ENCODE measurements at regions not wholly inside any gene's neighbourhood (a gene's known extent, or its start where the extent isn't known, plus 50 kb on each side); places are given as distances from the start of the nearest gene placed in this dataset.

DNA sequence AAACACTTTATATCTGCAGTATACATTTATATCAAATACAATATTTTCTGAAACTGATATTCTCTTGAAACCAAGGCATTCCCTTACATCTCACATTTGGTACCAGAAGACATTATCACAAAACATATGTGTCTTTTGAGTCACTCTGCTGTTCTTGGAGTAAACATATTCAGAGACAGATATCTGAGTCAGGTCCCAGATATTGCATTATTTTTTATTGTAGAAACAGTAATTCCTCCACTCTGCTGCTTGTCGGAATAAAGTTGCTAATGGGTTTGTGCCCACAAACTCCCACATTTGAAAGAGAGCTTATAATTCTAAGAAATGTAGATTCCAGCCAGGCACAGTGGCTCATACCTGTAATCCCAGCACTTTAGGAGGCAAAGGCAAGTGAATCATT is 261.1 kb upstream of the DAPK1 start:
- Histone ChIP-seq H4K20me1 (ENCODE audit: control insufficient read depth, extremely low read depth, insufficient read depth, low read length) (no peaks in the 10 kb centered on the region), H3K36me3 (ENCODE audit: control insufficient read depth in 2 of 2, extremely low read depth in 1 of 2, insufficient read depth in 2 of 2, low read length in 2 of 2) (no peaks in the 10 kb centered on the region), H2AFZ (ENCODE audit: control insufficient read depth, low read length) (no peak overlapping the region), H3K9me3 (ENCODE audit: control insufficient read depth, low read depth, low read length) (no peaks in the 10 kb centered on the region), H3K4me2 (ENCODE audit: control insufficient read depth, extremely low read depth, insufficient read depth, low read depth, low read length) (no peak overlapping the region), H3K79me2 (ENCODE audit: control insufficient read depth, insufficient read depth, low read length) (no peaks in the 10 kb centered on the region), H3K27ac (ENCODE audit: control insufficient read depth, insufficient read depth, low read length) (no peak overlapping the region), H3K9ac (ENCODE audit: control insufficient read depth, extremely low read depth, insufficient read depth, low read length) (no peak overlapping the region), H3K4me1 (ENCODE audit: control insufficient read depth, extremely low read depth, insufficient read depth, low read length) (no peaks in the 10 kb centered on the region), H3K4me3 (ENCODE audit: control insufficient read depth in 2 of 3, extremely low read depth in 1 of 3, insufficient read depth in 2 of 3, low read depth in 1 of 3, low read length in 3 of 3) (no peak overlapping the region), H3K9me1 (ENCODE audit: control insufficient read depth, extremely low read depth, insufficient read depth, low read length) (no peaks in the 10 kb centered on the region), H3K27me3 (ENCODE audit: control insufficient read depth, extremely low read depth, insufficient read depth, low read length) (no peaks in the 10 kb centered on the region)
- TF ChIP-seq EZH2 (IDR thresholded peaks at IDR 0.05; ENCODE audit: low read length): no peak
- dilution Hi-C loops (cut with MboI; ENCODE audit: extremely low pct_ligation_motif_present, low sequenced_read_pairs): no loop called here
- no peak for DNase-seq (ENCODE audit: low read depth, low spot score)
- no peak for FAIRE-seq

DNA sequence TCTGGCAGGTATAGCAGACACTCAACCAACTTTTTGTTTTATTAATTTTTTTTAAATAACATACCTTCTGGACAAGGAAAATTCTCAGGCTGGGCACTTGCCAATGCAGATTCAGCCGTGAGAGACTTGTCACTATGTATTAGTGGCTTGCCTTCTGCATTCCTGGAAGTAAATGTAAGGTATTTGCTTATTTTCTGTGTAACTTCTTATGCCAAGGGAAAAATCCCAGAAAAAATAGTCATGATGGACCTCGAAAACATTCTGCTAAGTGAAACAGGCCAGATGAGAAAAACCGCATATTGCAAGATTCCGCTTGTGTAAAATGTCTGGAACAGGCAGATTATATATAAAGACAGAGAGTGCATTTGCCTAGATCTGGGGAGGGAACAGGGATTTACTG is 260.3 kb upstream of the DAPK1 start:
- no peak for TF ChIP-seq EZH2 (IDR thresholded peaks at IDR 0.05; ENCODE audit: low read length)
- TF ChIP-seq CTCF (optimal IDR thresholded peaks at IDR 0.05 in 1 of 3, IDR thresholded peaks at IDR 0.05 in 1 of 3, conservative IDR thresholded peaks at IDR 0.05 in 1 of 3; ENCODE audit: extremely low read depth in 1 of 3, insufficient read depth in 2 of 3, low read length in 3 of 3): no peak

GRCh38 chr9:87238545-87238944 is 259.1 kb upstream of the DAPK1 start:
- Histone ChIP-seq H3K4me3 (ENCODE audit: control insufficient read depth in 2 of 3, extremely low read depth in 1 of 3, insufficient read depth in 2 of 3, low read depth in 1 of 3, low read length in 3 of 3) (no peak overlapping the region), H3K4me1 (ENCODE audit: control insufficient read depth, extremely low read depth, insufficient read depth, low read length) (no peaks in the 10 kb centered on the region), H3K9me3 (ENCODE audit: control insufficient read depth, low read depth, low read length) (no peaks in the 10 kb centered on the region), H2AFZ (ENCODE audit: control insufficient read depth, low read length) (no peak overlapping the region), H3K9me1 (ENCODE audit: control insufficient read depth, extremely low read depth, insufficient read depth, low read length) (no peaks in the 10 kb centered on the region), H3K9ac (ENCODE audit: control insufficient read depth, extremely low read depth, insufficient read depth, low read length) (no peak overlapping the region), H3K79me2 (ENCODE audit: control insufficient read depth, insufficient read depth, low read length) (no peaks in the 10 kb centered on the region), H3K36me3 (ENCODE audit: control insufficient read depth in 2 of 2, extremely low read depth in 1 of 2, insufficient read depth in 2 of 2, low read length in 2 of 2) (no peaks in the 10 kb centered on the region), H3K4me2 (ENCODE audit: control insufficient read depth, extremely low read depth, insufficient read depth, low read depth, low read length) (no peak overlapping the region), H3K27me3 (ENCODE audit: control insufficient read depth, extremely low read depth, insufficient read depth, low read length) (no peaks in the 10 kb centered on the region), H4K20me1 (ENCODE audit: control insufficient read depth, extremely low read depth, insufficient read depth, low read length) (no peaks in the 10 kb centered on the region), H3K27ac (ENCODE audit: control insufficient read depth, insufficient read depth, low read length) (no peak overlapping the region)
- no peak for DNase-seq (ENCODE audit: low read depth, low spot score)
- no peak for FAIRE-seq
- dilution Hi-C loops (cut with MboI; ENCODE audit: extremely low pct_ligation_motif_present, low sequenced_read_pairs): no loop called here
- TF ChIP-seq CTCF (optimal IDR thresholded peaks at IDR 0.05 in 1 of 3, IDR thresholded peaks at IDR 0.05 in 1 of 3, conservative IDR thresholded peaks at IDR 0.05 in 1 of 3; ENCODE audit: extremely low read depth in 1 of 3, insufficient read depth in 2 of 3, low read length in 3 of 3): no peak
- no peak for TF ChIP-seq EZH2 (IDR thresholded peaks at IDR 0.05; ENCODE audit: low read length)

More for the DNA sequence above, 260.3 kb upstream of the DAPK1 start:
- no peak overlapping the region for H3K4me3 ChIP-seq (ENCODE audit: control insufficient read depth in 2 of 3, extremely low read depth in 1 of 3, insufficient read depth in 2 of 3, low read depth in 1 of 3, low read length in 3 of 3)
- H3K27ac ChIP-seq (ENCODE audit: control insufficient read depth, insufficient read depth, low read length): no peak overlapping the region
- dilution Hi-C loops (cut with MboI; ENCODE audit: extremely low pct_ligation_motif_present, low sequenced_read_pairs): no loop called here
- H3K36me3 ChIP-seq (ENCODE audit: control insufficient read depth in 2 of 2, extremely low read depth in 1 of 2, insufficient read depth in 2 of 2, low read length in 2 of 2): no peaks in the 10 kb centered on the region
- DNase-seq (ENCODE audit: low read depth, low spot score) (no peak), FAIRE-seq (no peak)
- H3K9ac ChIP-seq (ENCODE audit: control insufficient read depth, extremely low read depth, insufficient read depth, low read length): no peak overlapping the region
- no peaks in the 10 kb centered on the region for H3K4me1 ChIP-seq (ENCODE audit: control insufficient read depth, extremely low read depth, insufficient read depth, low read length)
- no peaks in the 10 kb centered on the region for H3K79me2 ChIP-seq (ENCODE audit: control insufficient read depth, insufficient read depth, low read length)
- no peaks in the 10 kb centered on the region for H3K9me1 ChIP-seq (ENCODE audit: control insufficient read depth, extremely low read depth, insufficient read depth, low read length)
- no peaks in the 10 kb centered on the region for H4K20me1 ChIP-seq (ENCODE audit: control insufficient read depth, extremely low read depth, insufficient read depth, low read length)
- no peak overlapping the region for H3K4me2 ChIP-seq (ENCODE audit: control insufficient read depth, extremely low read depth, insufficient read depth, low read depth, low read length)
- H2AFZ ChIP-seq (ENCODE audit: control insufficient read depth, low read length): no peak overlapping the region
- no peaks in the 10 kb centered on the region for H3K9me3 ChIP-seq (ENCODE audit: control insufficient read depth, low read depth, low read length)
- H3K27me3 ChIP-seq (ENCODE audit: control insufficient read depth, extremely low read depth, insufficient read depth, low read length): no peaks in the 10 kb centered on the region
